RKO (cell line): ENCODE measurements at regions not wholly inside any gene's neighbourhood (a gene's known extent, or its start where the extent isn't known, plus 50 kb on each side); places are given as distances from the start of the nearest gene placed in this dataset.
"Not testable (repeated sequence)": the region's sequence is repeated elsewhere in the genome, so short reads cannot be mapped to it uniquely, and the experiment has no call there.

Source experiments
- DNase-seq: peaks from one replicate; pipeline ENCODE4 v3.0.0-alpha.2; 2016; ENCODE audit warnings: low spot score

- peak; percentile 0 for DNase-seq
Measured at GRCh38 chr2:123359636-123360035, 665.5 kb upstream of the CNTNAP5 start.

DNA sequence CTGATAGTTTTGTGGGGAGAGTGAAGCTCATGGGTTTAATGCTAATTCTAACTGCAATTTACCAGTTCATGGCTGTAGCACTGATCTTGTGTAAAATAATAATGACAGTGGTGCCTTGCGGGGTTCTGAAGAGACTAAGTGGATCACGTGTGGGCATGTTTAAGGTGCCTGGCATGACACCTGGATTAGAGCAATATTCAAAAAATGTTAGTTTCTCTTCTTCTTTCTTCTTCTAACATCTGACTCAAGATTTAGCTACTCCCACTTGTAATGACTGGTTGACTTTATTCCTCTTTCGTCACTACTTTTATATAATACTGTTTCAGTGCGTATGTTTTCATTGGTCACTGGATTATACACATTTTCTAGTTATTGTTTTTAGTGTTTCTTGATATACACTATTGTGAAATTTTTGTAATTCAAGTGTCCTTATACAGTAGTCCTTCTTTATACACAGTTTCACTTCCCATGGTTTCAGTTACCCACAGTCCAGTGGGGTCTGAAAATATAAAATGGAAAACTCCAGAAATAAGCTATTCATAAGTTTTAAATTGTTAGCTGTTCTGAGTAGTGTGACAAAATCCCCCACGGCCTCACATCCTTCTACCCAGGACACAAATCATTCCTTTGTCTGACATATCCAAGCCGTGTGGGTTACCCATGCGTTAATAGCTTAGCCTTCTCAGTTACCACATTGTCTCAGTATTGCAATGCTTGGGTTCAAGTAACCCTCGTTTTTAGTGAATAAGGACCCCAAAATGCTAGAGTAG is 662.2 kb upstream of the CNTNAP5 start:
- DNase-seq = no peak

- DNase-seq = no peak
Measured at GRCh38 chr2:123363826-123364225, 661.3 kb upstream of the CNTNAP5 start.

DNA sequence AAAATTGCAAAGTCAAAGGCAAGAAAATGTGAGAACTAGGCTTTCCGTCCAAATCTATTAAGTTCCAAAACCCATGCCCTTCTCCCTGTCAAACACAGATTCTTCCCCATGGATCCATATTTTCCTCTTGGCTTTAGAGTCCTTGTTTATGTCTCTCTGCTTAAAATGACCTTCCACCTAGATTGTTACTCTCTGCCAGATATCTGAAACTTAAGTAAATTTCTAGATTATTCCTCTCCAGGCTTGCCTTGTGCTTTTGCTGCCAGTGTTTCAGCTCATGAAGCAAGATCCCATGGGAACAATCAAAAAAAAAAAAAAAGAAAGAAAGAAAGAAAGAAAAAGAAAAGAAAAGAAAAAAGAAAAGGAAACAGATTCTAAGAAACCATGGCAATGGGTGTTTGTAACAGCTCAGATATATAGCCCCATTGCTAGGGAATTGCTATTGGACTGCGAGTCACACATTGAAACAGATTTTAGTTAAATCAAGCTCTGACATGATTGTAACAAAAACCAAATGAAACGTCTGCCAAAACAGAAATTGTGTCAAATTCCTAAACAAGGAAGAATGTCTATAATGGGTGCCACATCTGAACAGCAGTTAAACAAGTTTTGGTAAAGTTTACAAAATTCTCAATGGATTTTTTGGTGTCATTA is 660.7 kb upstream of the CNTNAP5 start:
- DNase-seq = no peak

GRCh38 chr2:123366239-123366837 is 658.7 kb upstream of the CNTNAP5 start:
- DNase-seq = no peak

- no peak for DNase-seq
Measured at GRCh38 chr2:123370186-123370585, 654.9 kb upstream of the CNTNAP5 start.

GRCh38 chr2:123371535-123371934 is 653.6 kb upstream of the CNTNAP5 start:
- DNase-seq = no peak

DNA sequence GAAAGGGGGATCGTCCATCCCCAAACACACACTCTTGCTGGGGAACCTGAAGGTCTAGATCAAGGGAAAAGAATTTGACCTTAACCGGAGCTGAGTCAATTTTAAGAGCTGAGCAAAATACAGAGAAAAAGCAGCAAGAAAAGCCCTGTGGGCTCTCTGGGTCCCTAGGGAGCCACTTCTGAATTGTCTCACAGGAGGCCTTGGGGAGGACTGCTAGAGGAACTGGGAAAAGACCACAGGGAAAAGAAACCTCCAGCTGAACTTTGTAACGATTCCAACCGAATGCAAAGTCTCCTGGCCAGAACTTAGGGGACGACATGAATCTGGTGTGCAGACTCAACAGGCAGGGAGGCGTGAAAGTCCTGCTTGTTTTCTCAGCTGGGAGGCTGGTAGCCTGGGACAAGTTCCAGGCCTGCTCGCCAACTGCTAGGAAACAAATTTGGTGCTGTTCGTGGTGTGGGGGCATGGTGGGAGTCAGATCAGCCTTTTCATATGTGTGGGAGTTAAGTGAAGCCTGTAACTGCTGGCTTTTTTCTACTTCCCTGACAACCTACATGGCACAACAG is 644.6 kb upstream of the CNTNAP5 start:
- no peak for DNase-seq

DNA sequence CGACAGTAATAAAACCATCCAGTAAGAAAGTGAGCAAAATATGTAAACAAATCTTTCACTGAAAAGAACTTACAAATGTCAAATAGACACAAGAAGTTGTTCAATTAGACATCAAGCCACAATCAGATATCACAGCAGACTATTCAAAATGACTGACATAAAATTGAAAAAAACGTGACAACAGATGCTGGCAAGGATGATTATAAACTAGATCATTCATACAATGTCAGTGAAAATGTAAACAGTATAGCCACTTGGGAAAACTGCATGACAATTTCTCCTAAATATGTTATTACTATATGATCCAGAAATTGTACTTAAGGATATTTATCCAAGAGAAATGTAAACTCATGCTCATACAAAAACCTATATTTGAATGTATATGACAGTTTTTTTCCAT is 609.4 kb upstream of the CNTNAP5 start:
- DNase-seq = no peak

- DNase-seq = no peak
Measured at GRCh38 chr2:123419976-123420375, 605.1 kb upstream of the CNTNAP5 start.

- DNase-seq = no peak
Measured at GRCh38 chr2:123434546-123435395, 590.3 kb upstream of the CNTNAP5 start.

- no peak for DNase-seq
Measured at GRCh38 chr2:123438251-123438650, 586.8 kb upstream of the CNTNAP5 start.

GRCh38 chr2:123438675-123439074 is 586.4 kb upstream of the CNTNAP5 start:
- DNase-seq = no peak

- no peak for DNase-seq
Measured at GRCh38 chr2:123448801-123449200, 576.3 kb upstream of the CNTNAP5 start.

GRCh38 chr2:123451542-123451941 is 573.5 kb upstream of the CNTNAP5 start:
- no peak for DNase-seq

- no peak for DNase-seq
Measured at GRCh38 chr2:123453046-123453700, 571.9 kb upstream of the CNTNAP5 start.

DNA sequence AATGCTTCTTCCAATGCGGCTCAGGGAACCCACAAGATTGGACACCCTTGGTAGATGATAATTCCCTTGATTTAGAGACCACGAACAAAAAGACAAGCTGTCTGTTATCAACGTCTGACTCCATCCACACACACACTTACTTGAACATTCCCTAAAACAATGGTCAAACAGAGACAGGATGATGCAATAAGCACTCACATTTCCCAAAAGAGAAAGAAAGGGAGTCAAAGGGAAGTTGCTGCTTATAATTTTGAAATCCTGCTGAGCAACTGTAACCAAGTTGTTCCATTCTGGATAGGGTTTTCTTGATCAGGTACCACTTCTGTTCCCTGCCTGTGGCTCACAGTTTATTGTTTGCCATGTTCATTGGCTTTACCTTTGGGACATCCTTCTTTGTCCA is 571.3 kb upstream of the CNTNAP5 start:
- DNase-seq = no peak

GRCh38 chr2:123455234-123455633 is 569.9 kb upstream of the CNTNAP5 start:
- DNase-seq = not testable (repeated sequence)

DNA sequence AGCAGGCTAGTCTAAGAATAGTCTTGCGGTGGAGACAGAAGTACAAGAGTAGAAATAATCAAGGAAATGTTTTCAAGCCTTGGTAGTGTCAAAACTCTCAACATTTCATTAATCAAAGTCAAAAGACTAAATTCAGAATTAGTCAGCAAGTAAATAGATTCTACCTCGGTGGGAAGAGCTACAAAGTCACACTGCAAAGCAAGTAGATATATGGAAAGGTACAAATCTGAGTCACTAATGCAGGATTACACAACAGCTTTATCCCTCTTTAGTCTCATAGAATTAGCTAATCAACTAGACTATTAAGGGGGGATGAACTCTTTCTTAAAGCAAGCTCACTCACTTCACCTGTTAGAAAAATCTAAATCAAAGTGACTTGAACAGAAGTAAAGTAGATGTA is 568.7 kb upstream of the CNTNAP5 start:
- DNase-seq = no peak

GRCh38 chr2:123463886-123464285 is 561.2 kb upstream of the CNTNAP5 start:
- no peak for DNase-seq

DNA sequence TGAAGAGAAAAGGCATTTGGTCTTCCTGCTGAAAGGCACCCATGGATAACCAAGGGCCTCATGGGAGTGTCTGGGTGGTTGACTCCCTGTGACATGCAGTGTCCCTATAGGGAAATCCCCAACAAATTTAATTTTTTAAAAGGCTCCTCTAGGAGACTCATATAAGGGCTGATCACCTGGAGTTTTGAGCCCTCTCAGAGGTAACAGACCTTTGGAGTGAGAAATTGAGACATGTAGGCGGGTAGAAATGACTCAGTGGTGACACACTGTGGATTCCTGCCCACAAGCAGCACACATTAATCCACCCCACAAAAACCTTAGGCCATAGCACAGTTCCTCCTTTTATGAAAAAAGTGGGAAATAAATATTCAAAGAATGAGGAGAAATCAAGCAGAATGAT is 557.0 kb upstream of the CNTNAP5 start:
- no peak for DNase-seq

DNA sequence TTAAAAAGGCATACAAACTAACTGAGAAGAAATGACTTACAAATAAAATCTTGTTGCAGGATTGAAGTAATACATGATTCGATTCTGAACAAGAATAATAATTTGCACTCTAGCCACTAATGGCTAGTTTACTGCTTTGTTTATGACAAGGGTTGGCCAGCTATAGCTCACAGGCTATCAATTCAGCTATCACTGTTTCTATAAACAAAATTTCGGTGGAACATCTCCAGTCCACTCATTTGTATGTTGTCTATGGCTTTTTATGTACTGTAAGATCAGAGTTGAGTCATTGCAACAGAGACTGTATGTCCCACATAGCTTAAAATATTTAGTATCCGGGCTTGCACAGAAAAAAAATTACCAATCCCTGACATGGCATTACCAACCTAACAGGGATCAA is 543.7 kb upstream of the CNTNAP5 start:
- no peak for DNase-seq
